Upper lobe of left lung (tissue), 4 donors: ENCODE measurements at regions not wholly inside any gene's neighbourhood (a gene's known extent, or its start where the extent isn't known, plus 50 kb on each side); places are given as distances from the start of the nearest gene placed in this dataset.
"Not testable (repeated sequence)": the region's sequence is repeated elsewhere in the genome, so short reads cannot be mapped to it uniquely, and the experiment has no call there.

Source experiments
- CTCF ChIP-seq, 6 experiments: fragments of 450-650 bp in 4 of 6; fragments of 200-600 bp in 2 of 6; sonication (generic) in 2 of 6; IDR thresholded peaks; one replicate each; pipeline ENCODE4 v1.5.1; 2016 to 2019; ENCODE audit warnings: antibody characterized with exemption in 6 of 6
- POLR2A ChIP-seq, 4 donors: fragments of 450-650 bp; IDR thresholded peaks; one replicate each; pipeline ENCODE4 v1.5.1; 2016 to 2017; ENCODE audit warnings: antibody characterized with exemption in 4 of 4, mild to moderate bottlenecking in 2 of 4
- POLR2AphosphoS5 ChIP-seq, 2 donors: sonication (generic); formaldehyde crosslinking; IDR thresholded peaks; one replicate each; pipeline ENCODE4 v1.5.1; 2017; ENCODE audit warnings: antibody characterized with exemption in 2 of 2

GRCh38 chr7:65510187-65510538 lies 136.5 kb downstream of the ZNF92 start:
- TF ChIP-seq POLR2AphosphoS5, CTCF, POLR2A (IDR thresholded peaks at IDR 0.05): not testable (repeated sequence)
